GM12875 (cell line): ENCODE measurements at regions not wholly inside any gene's neighbourhood (a gene's known extent, or its start where the extent isn't known, plus 50 kb on each side); places are given as distances from the start of the nearest gene placed in this dataset.

ENCODE experiments used
- H3K4me3 ChIP-seq: one replicate; pipeline ENCODE4 v1.5.1; 2011; ENCODE audit warnings: low read depth, low read length, control low read depth
- CTCF ChIP-seq: IDR thresholded peaks from 2 replicates; pipeline ENCODE4 v1.5.1; 2011; ENCODE audit warnings: low read depth, mild to moderate bottlenecking, control low read depth, inconsistent platforms, low read length, moderate library complexity, borderline replicate concordance; ENCODE audit not compliant: insufficient read depth

DNA sequence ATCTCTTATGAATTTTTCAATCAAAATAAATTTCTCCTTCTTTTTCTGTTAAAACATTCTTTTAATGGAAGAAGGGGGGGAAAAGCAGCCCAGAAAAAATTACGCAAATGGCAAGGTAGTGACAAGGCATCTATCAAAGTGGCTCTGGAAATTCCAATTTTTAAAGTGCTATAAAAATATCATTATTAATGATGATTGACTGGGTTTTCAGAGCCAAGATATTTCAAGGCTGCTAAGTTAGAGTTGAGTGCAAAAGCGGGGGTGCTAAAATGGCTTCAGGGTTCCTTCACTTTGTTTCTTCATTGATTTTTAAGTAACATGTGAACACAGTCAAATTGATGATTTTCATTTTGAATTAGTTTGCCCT is 171.6 kb upstream of the CITED2 start:
- H3K4me3 ChIP-seq = no peak overlapping the region
- TF ChIP-seq CTCF = no peak

DNA sequence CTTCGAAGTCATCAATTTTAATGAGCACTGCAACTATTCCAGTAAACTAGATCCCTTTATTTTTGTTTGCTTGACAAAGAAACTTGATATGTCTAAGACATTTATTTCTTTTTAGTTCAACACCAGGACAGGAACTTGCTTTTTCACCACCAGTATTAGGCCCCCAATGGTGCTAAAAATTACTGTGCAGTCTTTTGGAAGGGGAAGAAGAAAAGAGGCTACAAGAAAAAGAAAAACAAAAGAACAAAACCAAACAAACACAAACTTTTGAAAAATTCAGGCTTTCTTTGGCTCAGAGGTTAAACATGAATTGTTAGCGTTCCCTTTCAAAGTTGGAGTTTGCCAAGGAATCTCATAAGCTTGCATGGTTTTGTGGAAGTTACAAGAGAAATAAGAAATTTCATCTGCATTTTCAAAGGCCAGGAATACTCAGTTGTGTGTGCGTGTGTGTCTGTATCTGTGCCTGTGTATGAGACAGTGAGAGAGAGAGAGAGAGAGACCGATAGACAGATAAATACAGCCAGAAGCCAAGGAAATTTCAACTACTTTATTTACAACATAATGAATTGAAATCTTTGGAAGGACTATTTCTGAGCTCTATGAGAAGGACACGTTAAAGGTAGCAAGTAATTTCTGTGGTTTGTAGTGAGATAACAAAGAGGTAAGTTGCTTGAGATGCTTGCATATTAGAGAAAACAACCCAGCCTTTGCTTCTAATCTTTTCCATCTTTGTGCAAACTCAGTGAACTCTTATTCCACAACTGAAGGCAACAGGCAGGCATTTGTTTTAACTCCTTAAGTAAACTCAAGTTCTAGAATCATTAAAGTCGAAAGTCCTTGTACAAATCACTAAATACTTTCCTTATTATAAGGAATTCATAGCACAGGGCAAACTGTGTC is 171.0 kb upstream of the CITED2 start:
- TF ChIP-seq CTCF = no peak
- no peak overlapping the region for H3K4me3 ChIP-seq

GRCh38 chr6:139544701-139545057 is 170.2 kb upstream of the CITED2 start:
- H3K4me3 ChIP-seq = no peak overlapping the region
- TF ChIP-seq CTCF = no peak

GRCh38 chr6:139542351-139542750 is 167.9 kb upstream of the CITED2 start:
- no peak overlapping the region for H3K4me3 ChIP-seq
- no peak for TF ChIP-seq CTCF

- no peak overlapping the region for H3K4me3 ChIP-seq
- no peak for TF ChIP-seq CTCF
These were observed 166.4 kb upstream of the CITED2 start for GRCh38 chr6:139540894-139541293.

DNA sequence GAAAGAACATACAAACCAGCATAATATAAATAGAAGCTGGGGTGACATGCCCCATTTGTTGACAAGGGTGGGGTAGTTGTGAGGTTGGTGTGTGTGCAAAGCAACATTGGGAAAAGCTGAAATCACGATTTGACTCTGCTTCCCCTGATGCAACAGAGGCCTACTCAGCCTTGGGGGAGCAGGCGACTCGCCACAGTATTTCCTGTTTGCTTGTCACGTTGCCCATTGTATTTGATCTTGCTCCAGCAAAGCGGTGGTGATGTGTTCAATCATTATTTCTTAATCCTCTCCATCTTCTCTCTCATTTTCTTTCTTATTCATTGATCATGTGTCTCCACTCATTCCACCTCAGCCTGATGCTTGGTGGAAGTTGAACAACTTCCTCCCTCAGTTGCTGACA is 165.8 kb upstream of the CITED2 start:
- H3K4me3 ChIP-seq = no peak overlapping the region
- no peak for TF ChIP-seq CTCF

GRCh38 chr6:139539852-139540251 is 165.4 kb upstream of the CITED2 start:
- H3K4me3 ChIP-seq = no peak overlapping the region
- no peak for TF ChIP-seq CTCF
